HEK293 (cell line): ENCODE measurements at regions not wholly inside any gene's neighbourhood (a gene's known extent, or its start where the extent isn't known, plus 50 kb on each side); places are given as distances from the start of the nearest gene placed in this dataset.

ENCODE experiments used
- ZBTB21 ChIP-seq: fragments of 450-650 bp; formaldehyde crosslinking; IDR thresholded peaks from 2 replicates; pipeline ENCODE4 v1.5.1; 2017; ENCODE audit warnings: missing biosample characterization, missing genetic modification characterization
- ZNF121 ChIP-seq: fragments of 450-650 bp; formaldehyde crosslinking; IDR thresholded peaks from 2 replicates; pipeline ENCODE4 v1.5.1; 2016; ENCODE audit warnings: missing biosample characterization, missing genetic modification characterization
- ZNF221 ChIP-seq: fragments of 450-650 bp; formaldehyde crosslinking; IDR thresholded peaks from 2 replicates; pipeline ENCODE4 v1.5.1; 2017; ENCODE audit warnings: missing biosample characterization, missing genetic modification characterization, borderline replicate concordance
- ZNF426 ChIP-seq: fragments of 450-650 bp; formaldehyde crosslinking; IDR thresholded peaks from 2 replicates; pipeline ENCODE4 v1.5.1; 2017; ENCODE audit warnings: missing biosample characterization, missing genetic modification characterization, mild to moderate bottlenecking, inconsistent platforms, moderate library complexity
- ZNF629 ChIP-seq: fragments of 450-650 bp; formaldehyde crosslinking; IDR thresholded peaks from 2 replicates; pipeline ENCODE4 v1.5.1; 2017; ENCODE audit warnings: missing biosample characterization, missing genetic modification characterization
- ZNF76 ChIP-seq: fragments of 450-650 bp; formaldehyde crosslinking; IDR thresholded peaks from 2 replicates; pipeline ENCODE4; 2016; ENCODE audit warnings: low read depth, missing biosample characterization, missing genetic modification characterization, borderline replicate concordance
- TF ChIP-seq, protein P1 (sequence below): fragments of 450-650 bp; formaldehyde crosslinking; IDR thresholded peaks from 2 replicates; pipeline ENCODE4 v1.5.1; 2016; ENCODE audit warnings: missing biosample characterization, missing genetic modification characterization
- TF ChIP-seq, protein P2 (sequence below): fragments of 450-650 bp; formaldehyde crosslinking; IDR thresholded peaks from 2 replicates; pipeline ENCODE4 v1.5.1; 2016; ENCODE audit warnings: missing biosample characterization, missing genetic modification characterization
- TF ChIP-seq, protein P3 (sequence below): fragments of 450-650 bp; formaldehyde crosslinking; IDR thresholded peaks from 2 replicates; pipeline ENCODE4; 2016; ENCODE audit warnings: missing biosample characterization, missing genetic modification characterization
- TF ChIP-seq, protein P4 (sequence below): fragments of 450-650 bp; formaldehyde crosslinking; optimal IDR thresholded peaks from 2 replicates; pipeline ENCODE3; 2016; ENCODE audit warnings: missing biosample characterization, mild to moderate bottlenecking, missing genetic modification characterization
- TF ChIP-seq, protein P5 (sequence below): fragments of 450-650 bp; formaldehyde crosslinking; IDR thresholded peaks from 2 replicates; pipeline ENCODE4 v1.5.1; 2016; ENCODE audit warnings: missing biosample characterization, missing genetic modification characterization, low read depth

DNA sequence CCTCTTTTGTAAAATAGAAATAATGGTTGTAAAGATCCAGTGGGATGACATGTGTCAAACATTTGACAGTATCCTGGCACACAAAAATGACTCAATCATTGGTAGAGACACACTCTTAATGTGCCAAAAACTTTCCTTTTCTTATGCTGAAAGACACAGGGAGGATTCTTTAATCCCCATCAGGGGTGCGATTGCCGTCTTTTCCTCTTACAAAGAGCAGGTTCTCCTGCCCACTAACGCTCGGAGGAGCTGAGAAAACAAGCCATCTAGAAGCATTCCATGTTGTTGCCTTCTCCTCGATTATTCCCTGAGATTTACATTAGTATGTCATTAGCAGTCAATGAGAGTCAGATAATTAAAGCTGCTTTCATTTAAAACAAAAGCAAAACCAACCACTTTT is 342.6 kb upstream of the CCNH start:
- TF ChIP-seq ZBTB21 (no peak), ZNF221 (tag by site-specific recombination) (no peak), ZNF426 (no peak), ZNF629 (no peak), ZNF121 (tag by site-specific recombination) (no peak), ZNF76 (tag by site-specific recombination) (no peak)
- TF ChIP-seq, protein P1, sequence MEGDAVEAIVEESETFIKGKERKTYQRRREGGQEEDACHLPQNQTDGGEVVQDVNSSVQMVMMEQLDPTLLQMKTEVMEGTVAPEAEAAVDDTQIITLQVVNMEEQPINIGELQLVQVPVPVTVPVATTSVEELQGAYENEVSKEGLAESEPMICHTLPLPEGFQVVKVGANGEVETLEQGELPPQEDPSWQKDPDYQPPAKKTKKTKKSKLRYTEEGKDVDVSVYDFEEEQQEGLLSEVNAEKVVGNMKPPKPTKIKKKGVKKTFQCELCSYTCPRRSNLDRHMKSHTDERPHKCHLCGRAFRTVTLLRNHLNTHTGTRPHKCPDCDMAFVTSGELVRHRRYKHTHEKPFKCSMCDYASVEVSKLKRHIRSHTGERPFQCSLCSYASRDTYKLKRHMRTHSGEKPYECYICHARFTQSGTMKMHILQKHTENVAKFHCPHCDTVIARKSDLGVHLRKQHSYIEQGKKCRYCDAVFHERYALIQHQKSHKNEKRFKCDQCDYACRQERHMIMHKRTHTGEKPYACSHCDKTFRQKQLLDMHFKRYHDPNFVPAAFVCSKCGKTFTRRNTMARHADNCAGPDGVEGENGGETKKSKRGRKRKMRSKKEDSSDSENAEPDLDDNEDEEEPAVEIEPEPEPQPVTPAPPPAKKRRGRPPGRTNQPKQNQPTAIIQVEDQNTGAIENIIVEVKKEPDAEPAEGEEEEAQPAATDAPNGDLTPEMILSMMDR (tag by site-specific recombination), result no peak
- TF ChIP-seq, protein P2, sequence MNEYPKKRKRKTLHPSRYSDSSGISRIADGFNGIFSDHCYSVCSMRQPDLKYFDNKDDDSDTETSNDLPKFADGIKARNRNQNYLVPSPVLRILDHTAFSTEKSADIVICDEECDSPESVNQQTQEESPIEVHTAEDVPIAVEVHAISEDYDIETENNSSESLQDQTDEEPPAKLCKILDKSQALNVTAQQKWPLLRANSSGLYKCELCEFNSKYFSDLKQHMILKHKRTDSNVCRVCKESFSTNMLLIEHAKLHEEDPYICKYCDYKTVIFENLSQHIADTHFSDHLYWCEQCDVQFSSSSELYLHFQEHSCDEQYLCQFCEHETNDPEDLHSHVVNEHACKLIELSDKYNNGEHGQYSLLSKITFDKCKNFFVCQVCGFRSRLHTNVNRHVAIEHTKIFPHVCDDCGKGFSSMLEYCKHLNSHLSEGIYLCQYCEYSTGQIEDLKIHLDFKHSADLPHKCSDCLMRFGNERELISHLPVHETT, result no peak
- TF ChIP-seq, protein P3, sequence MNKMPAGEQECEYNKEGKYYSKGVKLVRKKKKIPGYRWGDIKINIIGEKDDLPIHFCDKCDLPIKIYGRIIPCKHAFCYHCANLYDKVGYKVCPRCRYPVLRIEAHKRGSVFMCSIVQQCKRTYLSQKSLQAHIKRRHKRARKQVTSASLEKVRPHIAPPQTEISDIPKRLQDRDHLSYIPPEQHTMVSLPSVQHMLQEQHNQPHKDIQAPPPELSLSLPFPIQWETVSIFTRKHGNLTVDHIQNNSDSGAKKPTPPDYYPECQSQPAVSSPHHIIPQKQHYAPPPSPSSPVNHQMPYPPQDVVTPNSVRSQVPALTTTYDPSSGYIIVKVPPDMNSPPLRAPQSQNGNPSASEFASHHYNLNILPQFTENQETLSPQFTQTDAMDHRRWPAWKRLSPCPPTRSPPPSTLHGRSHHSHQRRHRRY (tag by site-specific recombination), result no peak
- TF ChIP-seq, protein P4, sequence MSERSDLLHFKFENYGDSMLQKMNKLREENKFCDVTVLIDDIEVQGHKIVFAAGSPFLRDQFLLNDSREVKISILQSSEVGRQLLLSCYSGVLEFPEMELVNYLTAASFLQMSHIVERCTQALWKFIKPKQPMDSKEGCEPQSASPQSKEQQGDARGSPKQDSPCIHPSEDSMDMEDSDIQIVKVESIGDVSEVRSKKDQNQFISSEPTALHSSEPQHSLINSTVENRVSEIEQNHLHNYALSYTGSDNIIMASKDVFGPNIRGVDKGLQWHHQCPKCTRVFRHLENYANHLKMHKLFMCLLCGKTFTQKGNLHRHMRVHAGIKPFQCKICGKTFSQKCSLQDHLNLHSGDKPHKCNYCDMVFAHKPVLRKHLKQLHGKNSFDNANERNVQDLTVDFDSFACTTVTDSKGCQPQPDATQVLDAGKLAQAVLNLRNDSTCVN, result no peak
- TF ChIP-seq, protein P5, sequence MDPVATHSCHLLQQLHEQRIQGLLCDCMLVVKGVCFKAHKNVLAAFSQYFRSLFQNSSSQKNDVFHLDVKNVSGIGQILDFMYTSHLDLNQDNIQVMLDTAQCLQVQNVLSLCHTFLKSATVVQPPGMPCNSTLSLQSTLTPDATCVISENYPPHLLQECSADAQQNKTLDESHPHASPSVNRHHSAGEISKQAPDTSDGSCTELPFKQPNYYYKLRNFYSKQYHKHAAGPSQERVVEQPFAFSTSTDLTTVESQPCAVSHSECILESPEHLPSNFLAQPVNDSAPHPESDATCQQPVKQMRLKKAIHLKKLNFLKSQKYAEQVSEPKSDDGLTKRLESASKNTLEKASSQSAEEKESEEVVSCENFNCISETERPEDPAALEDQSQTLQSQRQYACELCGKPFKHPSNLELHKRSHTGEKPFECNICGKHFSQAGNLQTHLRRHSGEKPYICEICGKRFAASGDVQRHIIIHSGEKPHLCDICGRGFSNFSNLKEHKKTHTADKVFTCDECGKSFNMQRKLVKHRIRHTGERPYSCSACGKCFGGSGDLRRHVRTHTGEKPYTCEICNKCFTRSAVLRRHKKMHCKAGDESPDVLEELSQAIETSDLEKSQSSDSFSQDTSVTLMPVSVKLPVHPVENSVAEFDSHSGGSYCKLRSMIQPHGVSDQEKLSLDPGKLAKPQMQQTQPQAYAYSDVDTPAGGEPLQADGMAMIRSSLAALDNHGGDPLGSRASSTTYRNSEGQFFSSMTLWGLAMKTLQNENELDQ (tag by site-specific recombination), result no peak
